GM12873 (cell line): ENCODE measurements at regions not wholly inside any gene's neighbourhood (a gene's known extent, or its start where the extent isn't known, plus 50 kb on each side); places are given as distances from the start of the nearest gene placed in this dataset.

Experiments used
- CTCF ChIP-seq: IDR thresholded peaks from 2 replicates; pipeline ENCODE4 v1.5.1; 2012; ENCODE audit warnings: low read depth, mild to moderate bottlenecking, moderate library complexity, low read length, control low read depth; ENCODE audit not compliant: insufficient read depth; ENCODE audit errors: missing control alignments

- TF ChIP-seq CTCF: no peak
Measured at GRCh38 chr11:34564406-34564805, 50.8 kb upstream of the ELF5 start.

- no peak for TF ChIP-seq CTCF
Measured at GRCh38 chr11:34564807-34565241, 51.2 kb upstream of the ELF5 start.

- TF ChIP-seq CTCF: peak; percentile 80
Measured at GRCh38 chr11:34565417-34566207, 52.0 kb upstream of the ELF5 start.

- no peak for TF ChIP-seq CTCF
Measured at GRCh38 chr11:34566208-34566551, 52.6 kb upstream of the ELF5 start.

GRCh38 chr11:34566736-34567135, 53.1 kb upstream of the ELF5 start:
- no peak for TF ChIP-seq CTCF

GRCh38 chr11:34567733-34568132, 53.2 kb upstream of the EHF start:
- TF ChIP-seq CTCF: no peak

GRCh38 chr11:34570584-34570983, 50.3 kb upstream of the EHF start:
- no peak for TF ChIP-seq CTCF
